ENCODE measurements at regions not wholly inside any gene's neighbourhood (a gene's known extent, or its start where the extent isn't known, plus 50 kb on each side); places are given as distances from the start of the nearest gene placed in this dataset.
"Not testable (repeated sequence)": the region's sequence is repeated elsewhere in the genome, so short reads cannot be mapped to it uniquely, and the experiment has no call there.

- H3K27ac ChIP-seq; H3K36me3 ChIP-seq; intact Hi-C loops (cut with DNase I); H3K9me3 ChIP-seq; H3K4me1 ChIP-seq; DNase-seq (ENCODE audit: low spot score in 2 of 2); H3K27me3 ChIP-seq; H3K4me3 ChIP-seq: not testable (repeated sequence)
Measured at GRCh38 chr21:5975719-5976118, 4545.7 kb upstream of the TPTE start.

- H3K27me3 ChIP-seq; intact Hi-C loops (cut with DNase I); H3K4me3 ChIP-seq; H3K27ac ChIP-seq; H3K36me3 ChIP-seq; H3K9me3 ChIP-seq; DNase-seq (ENCODE audit: low spot score in 2 of 2); H3K4me1 ChIP-seq: not testable (repeated sequence)
Measured at GRCh38 chr21:5997586-5997985, 4523.8 kb upstream of the TPTE start.

DNA sequence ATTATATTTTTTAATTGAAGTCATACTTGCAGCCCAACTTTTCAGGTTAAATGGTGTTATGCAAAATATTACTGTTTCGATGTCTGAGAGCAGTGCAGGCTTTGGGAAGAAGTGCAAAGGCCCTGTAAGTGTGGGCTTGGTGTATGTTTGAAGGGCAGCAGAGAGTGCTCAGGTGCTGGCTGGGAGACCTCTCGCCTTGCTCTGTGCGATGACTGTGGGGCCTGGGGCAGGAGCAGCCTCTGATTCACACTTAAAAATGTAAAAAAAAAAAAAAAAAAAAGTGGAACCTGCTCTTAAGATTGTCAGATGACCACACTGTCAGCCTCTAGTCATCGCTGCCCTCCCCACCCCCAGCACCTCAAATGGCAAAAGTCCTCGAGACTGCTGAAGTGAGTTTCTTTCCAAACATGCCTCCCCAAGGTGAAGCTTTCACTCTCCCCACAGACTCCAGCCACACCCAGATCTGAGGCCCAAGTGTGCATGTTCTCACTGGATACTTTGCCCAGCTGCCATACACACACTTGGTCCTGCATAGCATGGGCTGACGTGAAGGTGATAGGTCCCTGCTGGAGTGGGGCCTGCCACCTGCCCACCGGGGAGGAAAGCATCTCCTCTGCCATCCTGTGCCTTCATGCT is 4505.8 kb upstream of the TPTE start:
- H3K9me3 ChIP-seq; H3K4me1 ChIP-seq; DNase-seq (ENCODE audit: low spot score in 2 of 2); H3K36me3 ChIP-seq; H3K27me3 ChIP-seq; H3K27ac ChIP-seq; intact Hi-C loops (cut with DNase I); H3K4me3 ChIP-seq: not testable (repeated sequence)

DNA sequence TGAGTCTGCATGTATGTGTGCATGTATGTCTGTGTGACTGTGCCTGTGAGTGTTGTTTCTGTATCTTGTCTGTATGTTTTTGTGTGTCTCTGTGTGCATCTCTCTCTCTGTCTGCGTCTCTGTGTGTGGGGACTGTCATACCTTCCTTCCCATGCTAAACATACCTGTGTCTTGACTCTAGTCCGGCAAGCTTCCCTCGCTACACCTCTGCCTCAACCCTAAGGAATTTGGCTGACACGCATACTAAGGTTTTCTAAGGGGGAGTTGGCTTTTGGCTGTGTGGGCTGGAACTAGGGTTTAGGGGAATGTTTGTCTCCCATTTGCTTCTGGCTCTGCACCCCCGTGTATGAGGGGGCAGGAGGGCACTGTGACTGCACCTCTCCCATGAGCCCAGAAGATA is 4500.9 kb upstream of the TPTE start:
- H3K27ac ChIP-seq; DNase-seq (ENCODE audit: low spot score in 2 of 2); intact Hi-C loops (cut with DNase I); H3K9me3 ChIP-seq; H3K4me3 ChIP-seq; H3K36me3 ChIP-seq; H3K27me3 ChIP-seq; H3K4me1 ChIP-seq: not testable (repeated sequence)

DNA sequence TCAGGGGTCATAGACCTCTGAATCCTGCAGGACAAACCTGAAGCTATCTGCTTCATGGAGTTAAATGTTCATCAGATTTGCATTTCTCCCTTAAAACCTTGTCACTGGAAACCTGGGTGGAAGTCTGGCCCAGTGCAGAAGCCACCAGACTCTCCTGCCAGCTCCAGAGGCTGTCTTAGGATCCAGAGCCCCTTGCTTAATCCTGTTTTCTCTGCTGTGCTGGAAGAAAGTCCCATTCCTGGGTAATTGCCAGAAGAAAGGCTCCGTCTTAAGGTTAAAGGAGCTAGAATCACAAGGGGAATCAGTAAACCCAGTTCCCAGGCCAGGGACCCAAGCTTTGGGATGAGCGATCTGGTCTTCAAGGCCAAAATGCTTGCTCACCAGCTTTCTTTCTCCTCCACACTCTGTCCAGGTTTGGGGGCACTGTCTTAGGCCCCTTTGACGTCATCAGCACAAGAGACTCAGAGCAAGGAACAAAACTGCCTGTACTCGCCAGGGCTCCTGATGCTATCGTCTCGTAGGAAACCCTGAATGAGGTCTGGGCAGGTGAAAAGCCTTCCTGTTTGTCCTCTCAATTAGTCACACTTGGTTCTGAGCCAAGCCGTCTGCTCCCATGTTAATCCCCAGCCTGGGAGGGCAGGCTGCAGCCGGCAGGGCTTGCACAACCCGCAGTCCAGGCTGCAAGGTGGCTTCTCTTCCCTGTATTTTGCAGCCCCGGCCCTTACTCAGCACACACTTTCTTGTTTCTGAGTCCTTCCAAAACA is 4500.2 kb upstream of the TPTE start:
- H3K36me3 ChIP-seq; H3K27me3 ChIP-seq; H3K9me3 ChIP-seq; DNase-seq (ENCODE audit: low spot score in 2 of 2); H3K27ac ChIP-seq; H3K4me3 ChIP-seq; intact Hi-C loops (cut with DNase I); H3K4me1 ChIP-seq: not testable (repeated sequence)

DNA sequence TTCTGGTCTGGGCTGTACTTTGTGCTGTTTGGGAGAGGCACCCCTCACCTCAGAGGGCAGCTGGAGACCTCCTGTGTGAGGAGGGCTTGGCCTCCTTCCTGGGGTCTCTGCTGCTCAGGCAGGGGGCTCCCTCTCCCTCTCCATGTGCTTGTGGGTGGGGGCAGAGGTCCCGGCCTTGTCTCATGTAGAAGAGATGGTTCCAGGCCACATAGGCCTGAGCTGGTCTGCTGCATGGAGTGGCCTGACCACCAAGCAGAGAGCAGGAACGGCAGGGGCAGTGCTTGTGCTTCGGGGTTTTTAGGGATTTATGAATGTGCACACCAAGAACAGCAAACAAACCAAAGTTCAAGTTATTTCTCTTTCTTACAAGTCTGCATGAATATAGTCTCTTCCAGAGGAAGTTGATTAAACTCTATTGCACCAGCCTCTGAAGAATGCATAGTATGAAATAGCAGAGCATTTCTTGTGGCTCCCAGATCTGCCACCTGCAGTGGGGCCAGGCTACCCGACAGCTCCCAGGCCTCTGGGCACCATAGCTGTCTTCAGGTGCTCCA is 4499.6 kb upstream of the TPTE start:
- H3K27me3 ChIP-seq; DNase-seq (ENCODE audit: low spot score in 2 of 2); H3K27ac ChIP-seq; intact Hi-C loops (cut with DNase I); H3K9me3 ChIP-seq; H3K4me3 ChIP-seq; H3K36me3 ChIP-seq; H3K4me1 ChIP-seq: not testable (repeated sequence)

DNA sequence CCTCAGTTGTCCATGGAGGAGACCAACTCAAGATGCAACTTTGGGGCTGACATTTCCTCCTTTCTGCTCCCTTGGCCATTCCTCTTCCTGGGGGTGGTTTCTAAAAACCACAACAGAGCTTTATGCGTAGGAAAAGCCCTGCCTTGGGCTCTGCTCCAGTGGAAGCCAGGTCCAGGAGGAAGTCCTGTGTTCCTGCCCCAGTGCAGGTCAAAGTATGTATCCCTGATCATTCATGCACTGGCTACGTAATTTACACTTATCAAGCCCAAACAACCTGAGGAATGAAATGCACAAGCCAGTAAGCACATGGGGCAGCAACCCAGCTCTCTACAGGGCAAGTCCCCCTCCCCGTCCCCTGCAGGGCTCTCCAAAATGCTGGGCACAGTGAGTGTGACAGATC is 4498.1 kb upstream of the TPTE start:
- H3K4me3 ChIP-seq; DNase-seq (ENCODE audit: low spot score in 2 of 2); H3K27me3 ChIP-seq; H3K36me3 ChIP-seq; H3K9me3 ChIP-seq; H3K27ac ChIP-seq; intact Hi-C loops (cut with DNase I); H3K4me1 ChIP-seq: not testable (repeated sequence)

DNA sequence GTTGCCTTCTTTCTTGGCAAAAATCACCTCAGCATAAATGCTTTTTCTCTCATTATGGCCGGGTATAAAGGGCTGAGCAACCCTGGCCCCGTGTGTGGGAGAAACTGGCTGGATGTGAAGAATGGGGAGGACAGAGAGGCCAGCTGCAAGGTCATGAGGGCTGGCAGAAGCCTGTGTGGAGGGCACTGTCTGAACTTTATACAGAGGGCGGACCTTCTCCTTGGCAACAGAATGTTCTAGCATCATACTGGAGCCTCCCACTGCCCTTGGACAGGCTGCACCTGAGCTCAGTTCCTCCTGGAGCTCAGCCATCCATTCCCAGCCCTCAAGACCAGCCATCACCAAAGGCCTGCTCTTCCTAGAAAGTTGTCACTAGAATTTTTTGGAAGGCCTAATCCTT is 4496.2 kb upstream of the TPTE start:
- H3K4me1 ChIP-seq; intact Hi-C loops (cut with DNase I); H3K27me3 ChIP-seq; H3K27ac ChIP-seq; H3K4me3 ChIP-seq; DNase-seq (ENCODE audit: low spot score in 2 of 2); H3K9me3 ChIP-seq; H3K36me3 ChIP-seq: not testable (repeated sequence)

GRCh38 chr21:6027497-6027896 is 4493.9 kb upstream of the TPTE start:
- not testable (repeated sequence) for H3K36me3 ChIP-seq

GRCh38 chr21:6034124-6034678 is 4487.2 kb upstream of the TPTE start:
- H3K27ac ChIP-seq; H3K4me3 ChIP-seq; H3K36me3 ChIP-seq; H3K9me3 ChIP-seq; intact Hi-C loops (cut with DNase I); H3K4me1 ChIP-seq; H3K27me3 ChIP-seq; DNase-seq (ENCODE audit: low spot score in 2 of 2): not testable (repeated sequence)

More at GRCh38 chr21:6027497-6027896, 4493.9 kb upstream of the TPTE start:
- H3K4me3 ChIP-seq; H3K27me3 ChIP-seq; H3K27ac ChIP-seq; DNase-seq (ENCODE audit: low spot score in 2 of 2); H3K9me3 ChIP-seq; intact Hi-C loops (cut with DNase I); H3K4me1 ChIP-seq: not testable (repeated sequence)

- DNase-seq (ENCODE audit: low spot score in 2 of 2); intact Hi-C loops (cut with DNase I); H3K36me3 ChIP-seq; H3K27ac ChIP-seq; H3K9me3 ChIP-seq; H3K4me3 ChIP-seq; H3K4me1 ChIP-seq; H3K27me3 ChIP-seq: not testable (repeated sequence)
Measured at GRCh38 chr21:6034820-6035473, 4486.4 kb upstream of the TPTE start.

GRCh38 chr21:6035474-6036155 is 4485.8 kb upstream of the TPTE start:
- intact Hi-C loops (cut with DNase I); H3K27ac ChIP-seq; H3K4me3 ChIP-seq; H3K4me1 ChIP-seq; H3K27me3 ChIP-seq; DNase-seq (ENCODE audit: low spot score in 2 of 2); H3K9me3 ChIP-seq; H3K36me3 ChIP-seq: not testable (repeated sequence)

DNA sequence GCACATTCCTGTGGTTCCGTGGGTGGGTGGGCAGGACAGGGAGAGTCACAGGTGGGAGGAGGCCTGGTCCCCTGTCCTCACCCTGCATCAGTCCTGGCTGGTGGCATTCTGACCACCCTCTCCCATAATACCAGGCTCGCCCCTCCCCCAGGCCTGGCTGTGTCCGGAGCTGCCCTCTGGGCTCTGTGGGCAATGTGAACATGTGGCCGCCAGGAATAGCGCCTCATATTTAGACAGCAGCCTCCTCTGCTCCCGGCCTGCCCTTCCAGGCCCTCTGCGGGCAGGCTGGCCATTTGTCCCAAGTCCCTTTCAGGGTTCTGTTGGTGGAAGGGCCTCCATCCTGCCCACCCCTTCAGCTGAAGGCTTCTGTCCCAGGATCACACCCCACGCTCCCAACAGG is 4482.2 kb upstream of the TPTE start:
- H3K27me3 ChIP-seq; H3K4me3 ChIP-seq; H3K27ac ChIP-seq; H3K36me3 ChIP-seq; DNase-seq (ENCODE audit: low spot score in 2 of 2); H3K4me1 ChIP-seq; intact Hi-C loops (cut with DNase I); H3K9me3 ChIP-seq: not testable (repeated sequence)

Measured in ascending aorta (tissue), 2 donors.